Suprapubic skin (tissue), 4 donors: ENCODE measurements at regions not wholly inside any gene's neighbourhood (a gene's known extent, or its start where the extent isn't known, plus 50 kb on each side); places are given as distances from the start of the nearest gene placed in this dataset.

Experiments used
- CTCF ChIP-seq, 2 donors: fragments of 200-600 bp in 1 of 2; fragments of 450-650 bp in 1 of 2; sonication (generic) in 1 of 2; IDR thresholded peaks; one replicate each; pipeline ENCODE4 v1.5.1; 2016 to 2019; ENCODE audit warnings: antibody characterized with exemption in 2 of 2, mild to moderate bottlenecking in 1 of 2, moderate library complexity in 1 of 2
- EP300 ChIP-seq: sonication (generic); formaldehyde crosslinking; IDR thresholded peaks from one replicate; pipeline ENCODE4 v1.6.1; 2017; ENCODE audit warnings: antibody characterized with exemption
- POLR2A ChIP-seq, 2 donors: fragments of 450-650 bp; IDR thresholded peaks; one replicate each; pipeline ENCODE4 v1.6.1; 2017; ENCODE audit warnings: antibody characterized with exemption in 2 of 2, mild to moderate bottlenecking in 2 of 2, moderate library complexity in 2 of 2
- POLR2AphosphoS5 ChIP-seq, 3 donors: sonication (generic); formaldehyde crosslinking; IDR thresholded peaks; one replicate each; pipeline ENCODE4 v1.6.1; 2017; ENCODE audit warnings: antibody characterized with exemption in 3 of 3

- TF ChIP-seq CTCF (IDR thresholded peaks at IDR 0.05) (peak; percentile 24 to 71), EP300 (no peak), POLR2AphosphoS5 (IDR thresholded peaks at IDR 0.05) (no peak), POLR2A (IDR thresholded peaks at IDR 0.05) (no peak)
Measured at GRCh38 chr7:35519971-35520809, 174.7 kb downstream of the HERPUD2 start.
